C1 segment of cervical spinal cord (tissue), 14 donors: ENCODE measurements at regions not wholly inside any gene's neighbourhood (a gene's known extent, or its start where the extent isn't known, plus 50 kb on each side); places are given as distances from the start of the nearest gene placed in this dataset.
"Not testable (repeated sequence)": the region's sequence is repeated elsewhere in the genome, so short reads cannot be mapped to it uniquely, and the experiment has no call there.

Experiments
- DNase-seq, 14 donors: peaks; one replicate each; lab custom pipeline; 2025; lab: John Stamatoyannopoulos, UW

DNA sequence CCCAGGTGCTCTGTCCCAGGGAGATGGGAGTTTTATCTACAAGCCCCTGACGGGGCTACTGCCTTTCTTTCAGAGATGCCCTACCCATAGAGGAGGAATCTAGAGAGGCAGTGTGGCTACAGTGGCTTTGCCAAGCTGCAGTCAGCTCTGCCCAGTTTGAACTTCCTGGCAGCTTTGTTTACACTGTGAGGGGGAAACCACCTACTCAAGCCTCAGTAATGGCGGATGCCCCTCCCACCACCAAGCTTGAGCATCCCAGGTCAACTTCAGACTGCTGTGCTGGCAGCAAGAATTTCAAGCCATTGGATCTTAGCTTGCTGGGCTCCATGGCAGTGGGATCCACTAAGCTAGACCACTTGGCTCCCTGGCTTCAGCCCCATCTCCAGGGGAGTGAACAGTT, 53.1 kb upstream of the TMEM252 start:
- not testable (repeated sequence) for DNase-seq

GRCh38 chr9:68595868-68596267, 55.2 kb upstream of the TMEM252 start:
- no peak for DNase-seq

DNA sequence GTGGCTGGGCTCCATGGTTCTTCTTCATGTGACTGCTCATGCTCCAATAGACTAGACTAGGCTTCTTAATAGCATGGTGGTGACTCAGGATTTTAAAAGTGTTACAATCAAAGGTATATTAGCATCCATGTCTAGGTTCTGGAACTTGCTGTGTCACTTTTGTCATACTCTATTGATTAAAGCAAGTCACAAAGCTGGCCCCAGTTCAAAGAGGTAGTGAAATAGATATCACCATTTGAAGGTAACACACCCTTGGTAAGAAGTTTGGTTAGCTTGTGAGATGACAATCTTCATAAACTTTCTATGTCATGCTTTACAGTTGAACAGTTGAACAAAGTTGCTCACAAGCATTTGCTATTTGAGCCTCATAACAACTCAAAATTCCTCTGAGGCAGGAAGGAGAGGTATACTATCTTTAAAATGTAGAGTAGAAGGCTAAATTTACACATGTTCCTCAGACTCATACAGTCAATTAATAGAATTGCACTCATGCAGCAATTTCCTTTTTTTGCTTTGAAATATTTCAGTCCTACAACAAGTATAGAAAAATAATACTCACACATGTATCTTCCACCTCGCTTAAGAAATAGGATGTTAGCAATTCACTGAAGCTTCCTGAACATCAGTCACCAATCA, 56.8 kb upstream of the TMEM252 start:
- no peak for DNase-seq

DNA sequence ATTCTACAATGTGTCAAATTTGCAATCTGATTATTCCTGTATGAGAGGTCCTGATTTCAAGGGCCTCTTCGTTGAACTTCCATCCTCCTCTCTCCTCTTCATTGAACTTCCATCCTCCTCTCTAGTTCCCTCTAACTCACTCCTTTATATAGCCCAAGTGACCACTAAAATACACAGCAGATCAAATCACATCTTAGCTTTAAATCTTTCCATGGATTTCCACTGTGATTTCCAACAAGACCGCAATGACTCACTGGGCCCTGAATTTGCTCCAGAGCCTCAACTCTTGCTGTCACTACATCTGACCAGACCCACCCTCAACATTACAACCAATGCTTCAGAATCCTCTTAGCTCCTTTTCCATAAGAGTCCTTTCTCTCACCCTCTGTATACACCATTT, 59.1 kb upstream of the TMEM252 start:
- DNase-seq: no peak

DNA sequence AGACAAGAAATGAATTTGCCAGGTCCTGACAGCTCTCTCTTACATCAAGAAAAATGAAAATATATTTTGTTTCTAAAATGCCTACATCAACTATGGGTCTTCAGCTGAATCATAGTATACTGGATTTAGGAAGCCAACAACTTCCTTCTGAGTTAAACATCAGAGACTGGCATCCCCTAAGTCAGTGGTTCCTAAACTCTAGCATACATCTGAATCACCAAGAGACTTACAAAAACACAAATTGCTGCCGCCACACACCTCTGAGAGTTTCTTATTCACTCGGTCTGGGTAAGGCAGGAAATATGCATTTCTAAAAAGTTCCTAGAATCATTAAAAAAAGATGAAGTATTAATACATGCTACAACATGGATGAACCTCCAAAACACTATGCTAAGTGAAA, 60.4 kb upstream of the TMEM252 start:
- no peak for DNase-seq

DNA sequence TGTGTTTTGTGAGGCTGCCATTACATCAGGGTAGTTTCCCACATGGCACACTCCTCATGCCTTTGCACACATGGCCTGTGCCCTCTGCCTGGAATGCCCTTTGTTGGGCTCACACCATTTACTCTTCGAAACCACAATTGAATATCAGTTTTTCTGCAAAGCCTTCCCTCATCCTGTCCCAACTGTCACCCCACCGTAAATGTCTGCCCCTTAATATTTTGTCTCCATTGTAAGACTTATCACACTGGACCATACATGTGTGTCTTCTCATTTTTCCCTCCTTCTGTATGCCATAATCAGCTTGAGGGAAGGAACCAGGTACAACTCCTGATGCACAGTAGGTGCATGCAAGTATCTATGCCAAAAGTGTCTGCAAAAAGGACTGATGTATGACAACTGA, 62.7 kb upstream of the TMEM252 start:
- DNase-seq: no peak

- DNase-seq: no peak
Measured at GRCh38 chr9:68608763-68609162, 68.1 kb upstream of the TMEM252 start.

- no peak for DNase-seq
Measured at GRCh38 chr9:68609901-68610415, 69.3 kb upstream of the TMEM252 start.

GRCh38 chr9:68614121-68614520, 73.4 kb upstream of the TMEM252 start:
- DNase-seq: no peak

- not testable (repeated sequence) for DNase-seq
Measured at GRCh38 chr9:68617011-68617410, 76.3 kb upstream of the TMEM252 start.

- DNase-seq: no peak
Measured at GRCh38 chr9:68619072-68619471, 78.4 kb upstream of the TMEM252 start.

DNA sequence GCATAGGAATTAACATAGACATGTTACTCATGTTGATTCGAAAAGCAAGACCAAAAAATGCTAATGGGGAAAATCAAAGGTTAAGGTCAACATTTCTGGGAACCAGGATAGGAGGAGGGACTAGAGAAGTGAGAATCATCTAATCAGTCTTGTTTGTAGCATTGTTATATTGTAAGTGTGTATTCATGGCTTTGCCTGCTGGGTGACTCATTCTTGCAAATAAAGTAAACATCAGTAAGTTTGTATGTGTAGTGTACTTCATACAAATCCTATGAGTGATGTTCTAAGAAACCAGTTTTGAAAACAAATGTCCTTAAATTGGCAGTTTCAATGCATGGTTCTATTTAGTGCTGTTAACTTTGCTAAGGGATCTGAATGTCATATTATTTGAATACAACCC, 79.0 kb upstream of the TMEM252 start:
- no peak for DNase-seq

DNA sequence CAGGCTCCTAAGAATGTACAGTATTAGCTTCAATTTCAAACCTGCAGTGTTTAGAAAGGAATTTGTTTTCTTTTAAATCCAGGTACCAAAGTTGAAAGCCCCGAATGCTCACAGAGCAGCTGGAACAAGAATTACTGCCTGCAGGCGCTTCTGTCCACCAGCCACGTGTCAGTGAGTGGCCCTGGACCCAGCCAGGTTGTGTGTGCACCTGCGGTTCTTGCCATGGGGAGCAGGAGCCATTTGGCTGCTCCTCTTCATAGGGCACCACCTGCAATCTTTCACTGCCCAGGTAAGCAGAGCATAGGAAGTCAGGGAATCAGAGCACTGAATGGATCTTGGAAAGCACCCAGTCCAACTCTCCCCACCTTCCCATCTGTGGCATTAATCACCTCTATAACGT, 79.5 kb upstream of the PIP5K1B start:
- no peak for DNase-seq

- DNase-seq: no peak
Measured at GRCh38 chr9:68626526-68626925, 78.5 kb upstream of the PIP5K1B start.

DNA sequence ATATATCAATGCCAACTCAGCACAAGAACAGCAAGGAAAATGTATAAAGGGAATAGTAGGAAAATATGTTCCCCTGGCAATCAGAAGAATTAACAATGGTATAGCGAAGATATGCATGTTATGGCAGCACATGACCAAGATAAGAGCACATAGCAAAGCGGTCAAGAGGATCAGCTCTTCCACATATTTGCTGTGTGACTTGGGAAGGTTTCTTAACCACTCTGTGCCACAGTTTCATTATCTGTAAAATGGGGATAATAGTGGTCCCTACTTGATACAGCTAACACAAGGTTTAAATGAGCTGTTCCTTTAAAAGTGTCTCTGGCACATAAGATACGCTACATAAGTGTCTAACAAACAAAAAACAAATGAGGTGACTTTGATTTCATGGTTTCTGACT, 77.9 kb upstream of the PIP5K1B start:
- no peak for DNase-seq

GRCh38 chr9:68627594-68627993, 77.4 kb upstream of the PIP5K1B start:
- no peak for DNase-seq

DNA sequence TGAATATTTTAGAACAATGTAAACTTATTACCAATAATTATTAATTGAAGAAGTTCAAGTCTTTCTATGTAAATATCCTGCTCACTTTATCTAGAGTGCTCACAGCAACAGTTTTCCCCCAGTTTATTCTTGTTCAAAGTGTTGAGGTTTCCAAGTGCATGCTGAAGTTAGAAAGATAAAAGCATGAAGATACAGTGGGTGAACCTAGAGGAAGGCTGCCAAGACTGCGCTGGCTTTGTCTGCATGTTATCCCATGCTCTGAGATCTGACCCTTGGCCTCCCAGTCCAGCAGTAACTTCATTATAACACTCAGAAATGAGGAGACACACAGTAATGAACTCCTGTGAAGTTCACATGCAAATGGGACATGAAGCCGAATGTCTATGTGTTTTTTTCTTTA, 76.0 kb upstream of the PIP5K1B start:
- DNase-seq: no peak

GRCh38 chr9:68631811-68632210, 73.2 kb upstream of the PIP5K1B start:
- DNase-seq: peak in 1 of 14 donors; percentile 4

DNA sequence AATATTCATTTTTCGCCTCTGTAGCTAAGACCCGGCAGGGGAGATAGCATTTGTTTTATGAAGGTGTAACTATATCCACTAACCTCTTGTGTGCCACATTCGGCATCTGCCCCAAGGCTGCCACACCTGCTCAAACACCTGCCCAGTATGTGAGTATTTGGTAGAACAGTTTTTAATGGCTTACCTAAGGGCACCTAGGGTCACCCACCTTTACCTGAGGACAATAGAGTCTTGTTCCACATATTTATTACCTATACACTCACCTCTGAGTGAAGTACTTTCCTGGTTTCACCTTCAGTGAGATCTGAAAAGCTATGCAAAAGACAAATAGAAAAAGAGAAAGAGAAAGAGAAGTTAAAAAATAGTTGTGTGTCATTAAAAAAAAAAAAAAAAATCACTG, 68.0 kb upstream of the PIP5K1B start:
- no peak for DNase-seq

DNA sequence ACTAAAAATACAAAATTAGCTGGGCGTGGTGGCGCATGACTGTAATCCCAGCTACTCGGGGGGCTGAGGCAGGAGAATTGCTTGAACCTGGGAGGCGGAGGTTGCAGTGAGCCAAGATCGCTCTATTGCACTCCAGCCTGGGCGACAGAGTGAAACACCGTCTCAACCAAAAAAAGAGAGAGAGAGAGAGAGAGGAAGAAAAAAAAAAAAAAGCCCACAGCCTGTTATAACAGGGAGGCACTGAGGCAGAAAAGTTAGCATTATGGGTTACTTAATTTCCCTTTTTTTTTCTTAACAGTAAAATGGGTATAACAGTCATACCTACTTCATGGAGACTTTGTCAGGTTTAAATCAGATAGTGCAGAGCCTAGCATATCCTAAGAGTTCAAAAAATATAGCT, 65.8 kb upstream of the PIP5K1B start:
- not testable (repeated sequence) for DNase-seq

- no peak for DNase-seq
Measured at GRCh38 chr9:68640421-68641089, 64.5 kb upstream of the PIP5K1B start.

GRCh38 chr9:68643901-68644809, 60.9 kb upstream of the PIP5K1B start:
- no peak for DNase-seq
